Mucosa of descending colon (tissue), 3 donors: ENCODE measurements at regions not wholly inside any gene's neighbourhood (a gene's known extent, or its start where the extent isn't known, plus 50 kb on each side); places are given as distances from the start of the nearest gene placed in this dataset.

ENCODE experiments used
- ATAC-seq: fragments of 200-7000 bp; cut with Tn5 transposase; one replicate; pipeline ENCODE4 v1.9.1; 2020; ENCODE audit warnings: mild to moderate bottlenecking, moderate library complexity
- DNase-seq, 3 donors: peaks; one replicate each; pipeline ENCODE4 v3.0.0-alpha.2; 2020
- H3K36me3 ChIP-seq: fragments of 200-600 bp; one replicate; pipeline ENCODE4 v1.8.0; 2021; ENCODE audit warnings: low read depth, mild to moderate bottlenecking
- H3K4me1 ChIP-seq: fragments of 200-600 bp; one replicate; pipeline ENCODE4 v1.8.0; 2021; ENCODE audit warnings: low read depth, mild to moderate bottlenecking
- H3K4me3 ChIP-seq: fragments of 200-600 bp; one replicate; pipeline ENCODE4 v1.8.0; 2021; ENCODE audit warnings: mild to moderate bottlenecking
- H3K9me3 ChIP-seq: fragments of 200-600 bp; one replicate; pipeline ENCODE4 v1.8.0; 2021; ENCODE audit warnings: mild to moderate bottlenecking
- intact Hi-C, 2 donors: fragments of 100-400 bp; cut with DNase I in 1 of 2; cut with micrococcal nuclease in 1 of 2; formaldehyde crosslinking; loops; one replicate each; pipeline versions ENCODE4 v1.11.0 to v1.11.1; 2022; cut with DNase I, micrococcal nuclease
- TF ChIP-seq, protein P1 (sequence below): fragments of 200-600 bp; IDR thresholded peaks from one replicate; pipeline ENCODE4 v1.8.0; 2022; ENCODE audit warnings: antibody characterized with exemption, mild to moderate bottlenecking
- donor health status: DM: no; HTN: no; CAD: no; lungs with moderate emphysema.
- donor health status: DM: no; HTN: no; CAD: no.
- donor health status: DM: no; HTN: yes; CAD: no.

DNA sequence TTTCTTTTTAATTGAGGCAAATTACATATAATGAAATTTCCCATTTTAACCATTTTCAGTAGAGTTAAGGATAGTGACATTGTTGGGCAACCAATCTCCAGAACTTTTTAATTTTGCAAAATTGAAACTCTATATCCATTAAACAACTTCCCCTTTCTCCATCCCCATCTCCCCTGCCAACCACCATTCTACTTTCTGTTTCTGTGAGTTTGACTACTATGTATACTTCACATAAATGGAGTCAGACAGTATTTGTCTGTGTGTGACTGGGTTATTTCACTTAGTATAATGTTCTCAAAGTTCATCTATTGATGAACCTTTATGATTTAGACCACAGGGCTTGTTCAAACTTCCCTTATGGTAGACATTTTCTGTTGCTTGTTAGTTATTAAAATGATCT lies 364.5 kb upstream of the MAD2L1 start:
- intact Hi-C loops, result no loop called here
- no peak for DNase-seq

DNA sequence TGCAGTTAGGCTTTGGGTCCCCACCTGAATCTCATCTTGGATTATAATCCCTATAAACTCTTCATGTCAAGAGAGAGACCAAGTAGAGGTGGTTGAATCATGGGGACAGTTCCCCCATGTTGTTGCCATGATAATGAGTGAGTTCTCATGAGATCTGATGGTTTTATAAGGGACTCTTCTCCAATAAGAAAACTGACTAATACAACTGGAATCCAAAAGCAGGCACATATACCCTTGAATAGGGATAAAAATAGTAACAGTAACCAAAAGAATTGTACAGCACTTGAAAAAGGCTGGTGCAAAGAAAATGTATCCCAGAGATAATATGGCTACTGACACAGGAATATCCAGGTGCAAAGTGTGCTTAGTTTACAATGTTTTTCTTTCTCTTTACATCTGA lies 351.5 kb upstream of the MAD2L1 start:
- TF ChIP-seq, protein P1, sequence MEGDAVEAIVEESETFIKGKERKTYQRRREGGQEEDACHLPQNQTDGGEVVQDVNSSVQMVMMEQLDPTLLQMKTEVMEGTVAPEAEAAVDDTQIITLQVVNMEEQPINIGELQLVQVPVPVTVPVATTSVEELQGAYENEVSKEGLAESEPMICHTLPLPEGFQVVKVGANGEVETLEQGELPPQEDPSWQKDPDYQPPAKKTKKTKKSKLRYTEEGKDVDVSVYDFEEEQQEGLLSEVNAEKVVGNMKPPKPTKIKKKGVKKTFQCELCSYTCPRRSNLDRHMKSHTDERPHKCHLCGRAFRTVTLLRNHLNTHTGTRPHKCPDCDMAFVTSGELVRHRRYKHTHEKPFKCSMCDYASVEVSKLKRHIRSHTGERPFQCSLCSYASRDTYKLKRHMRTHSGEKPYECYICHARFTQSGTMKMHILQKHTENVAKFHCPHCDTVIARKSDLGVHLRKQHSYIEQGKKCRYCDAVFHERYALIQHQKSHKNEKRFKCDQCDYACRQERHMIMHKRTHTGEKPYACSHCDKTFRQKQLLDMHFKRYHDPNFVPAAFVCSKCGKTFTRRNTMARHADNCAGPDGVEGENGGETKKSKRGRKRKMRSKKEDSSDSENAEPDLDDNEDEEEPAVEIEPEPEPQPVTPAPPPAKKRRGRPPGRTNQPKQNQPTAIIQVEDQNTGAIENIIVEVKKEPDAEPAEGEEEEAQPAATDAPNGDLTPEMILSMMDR, result no peak
- ATAC-seq (no peak), DNase-seq (no peak)
- no peaks in the 10 kb centered on the region for H3K36me3 ChIP-seq
- H3K4me3 ChIP-seq, result no peak overlapping the region
- no peaks in the 10 kb centered on the region for H3K4me1 ChIP-seq
- H3K9me3 ChIP-seq, result no peaks in the 10 kb centered on the region
- intact Hi-C loops, result no loop called here

More for the DNA sequence above, 364.5 kb upstream of the MAD2L1 start:
- Histone ChIP-seq H3K9me3 (no peaks in the 10 kb centered on the region), H3K36me3 (no peaks in the 10 kb centered on the region), H3K4me1 (no peaks in the 10 kb centered on the region), H3K4me3 (no peak overlapping the region)
- TF ChIP-seq, protein P1, result no peak
- ATAC-seq, result no peak

DNA sequence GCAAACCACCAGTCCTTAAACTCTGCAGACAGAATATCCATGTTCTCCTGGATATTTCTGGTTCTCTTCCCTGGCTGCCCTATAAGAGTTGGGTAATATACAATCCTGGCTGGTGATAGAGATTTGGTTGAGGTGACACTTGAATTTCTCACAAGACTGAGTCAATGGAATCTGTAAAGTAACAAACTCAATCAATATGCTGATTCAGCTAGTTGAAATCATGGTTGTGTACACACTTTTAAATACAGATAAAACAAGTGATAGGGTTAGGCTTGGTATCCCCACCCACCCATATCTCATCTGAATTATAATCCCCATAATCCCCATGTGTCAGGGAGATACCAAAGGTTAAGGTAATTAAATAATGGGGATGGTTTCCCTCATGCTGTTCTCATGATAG lies 349.2 kb upstream of the MAD2L1 start:
- Histone ChIP-seq H3K4me3 (no peak overlapping the region), H3K9me3 (no peaks in the 10 kb centered on the region), H3K4me1 (no peaks in the 10 kb centered on the region), H3K36me3 (no peaks in the 10 kb centered on the region)
- no peak for ATAC-seq
- TF ChIP-seq, protein P1, result no peak
- intact Hi-C loops, result no loop called here
- DNase-seq, result no peak

DNA sequence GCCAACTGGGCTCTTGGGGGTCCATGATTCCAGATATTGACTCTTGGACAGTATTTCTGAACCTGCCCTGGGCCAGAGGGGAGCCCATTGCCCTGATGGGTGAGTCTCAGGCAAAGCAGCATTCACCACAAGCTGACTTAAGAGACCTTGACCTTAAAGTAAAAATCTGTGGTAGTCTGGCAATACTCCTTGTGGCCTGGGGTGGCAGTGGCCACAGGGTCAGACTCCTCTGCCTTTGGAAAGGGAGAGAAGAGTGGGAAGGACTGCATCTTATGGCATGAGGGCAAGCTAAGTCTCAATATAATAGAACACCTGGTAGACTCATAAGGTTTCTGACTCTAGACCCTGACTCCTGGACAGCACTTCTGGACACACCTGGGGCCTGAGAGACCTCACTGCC lies 340.3 kb upstream of the MAD2L1 start:
- TF ChIP-seq, protein P1, result no peak
- no peak overlapping the region for H3K4me3 ChIP-seq
- intact Hi-C loops, result no loop called here
- no peaks in the 10 kb centered on the region for H3K4me1 ChIP-seq
- H3K9me3 ChIP-seq, result no peaks in the 10 kb centered on the region
- DNase-seq, result no peak
- no peak for ATAC-seq
- H3K36me3 ChIP-seq, result no peaks in the 10 kb centered on the region

DNA sequence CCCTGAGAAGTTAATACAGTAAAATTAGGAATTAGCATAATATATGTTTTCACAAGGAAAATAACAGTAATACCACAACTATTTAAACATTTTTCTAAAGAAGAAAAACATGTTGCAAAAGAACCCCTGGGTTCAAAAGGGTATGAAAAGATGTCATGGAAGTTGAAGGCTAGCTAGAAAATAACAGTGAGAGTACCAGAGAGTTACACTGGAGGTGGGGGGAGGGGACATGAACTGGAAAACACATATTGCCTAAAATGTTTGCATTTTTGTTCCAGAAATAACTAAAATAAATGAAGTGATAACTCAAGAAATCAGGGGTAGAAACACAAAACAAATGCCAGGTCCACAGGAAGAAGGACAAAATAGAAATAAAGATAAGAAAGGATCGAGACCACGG lies 336.6 kb upstream of the MAD2L1 start:
- intact Hi-C loops, result no loop called here
- no peak for ATAC-seq
- Histone ChIP-seq H3K4me3 (no peak overlapping the region), H3K9me3 (no peaks in the 10 kb centered on the region), H3K36me3 (no peaks in the 10 kb centered on the region), H3K4me1 (no peaks in the 10 kb centered on the region)
- TF ChIP-seq, protein P1, result no peak
- no peak for DNase-seq

DNA sequence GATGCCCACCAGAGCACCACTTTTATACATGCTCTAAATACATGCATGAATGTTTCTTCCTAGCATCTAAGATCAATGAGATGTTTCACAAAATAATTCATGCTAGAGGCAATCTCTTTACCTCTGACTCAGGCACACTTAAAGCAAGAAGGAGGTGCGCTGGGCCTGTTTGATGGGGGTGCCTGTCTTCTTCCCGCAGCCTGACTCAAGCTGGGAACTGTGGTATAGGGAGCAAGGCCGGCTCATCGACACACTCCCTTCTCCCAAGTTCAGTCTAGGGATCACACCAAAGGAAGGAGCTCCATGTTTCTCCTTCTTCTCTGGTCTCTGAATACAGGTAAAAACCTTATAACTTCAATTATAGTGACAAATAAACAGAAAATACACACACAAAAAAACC lies 333.8 kb upstream of the MAD2L1 start:
- Histone ChIP-seq H3K9me3 (no peaks in the 10 kb centered on the region), H3K4me3 (no peak overlapping the region), H3K4me1 (no peaks in the 10 kb centered on the region), H3K36me3 (no peaks in the 10 kb centered on the region)
- DNase-seq (no peak), ATAC-seq (no peak)
- intact Hi-C loops, result no loop called here
- TF ChIP-seq, protein P1, result no peak
